GM12878 (cell line): ENCODE measurements at regions not wholly inside any gene's neighbourhood (a gene's known extent, or its start where the extent isn't known, plus 50 kb on each side); places are given as distances from the start of the nearest gene placed in this dataset.

Source experiments
- BACH1 ChIP-seq: fragments of 450-650 bp; IDR thresholded peaks from 2 replicates; pipeline ENCODE4 v1.6.1; 2017; ENCODE audit warnings: mild to moderate bottlenecking, borderline replicate concordance
- CREM ChIP-seq: IDR thresholded peaks from 2 replicates; pipeline ENCODE4 v1.6.1; 2014; ENCODE audit warnings: antibody characterized with exemption, low read depth
- ESRRA ChIP-seq: IDR thresholded peaks from 2 replicates; pipeline ENCODE4 v1.6.1; 2012; ENCODE audit warnings: mild to moderate bottlenecking, low read length, improper control_type of control experiment
- HCFC1 ChIP-seq: fragments of 150-350 bp; IDR thresholded peaks from 2 replicates; pipeline ENCODE4 v1.6.1; 2014; ENCODE audit warnings: low read length
- MYC ChIP-seq: IDR thresholded peaks from 2 replicates; pipeline ENCODE4 v1.6.1; 2011; ENCODE audit warnings: mild to moderate bottlenecking, low read length, moderate library complexity, inconsistent platforms; ENCODE audit not compliant: insufficient read depth, insufficient replicate concordance, insufficient read length, severe bottlenecking
- NFYB ChIP-seq: IDR thresholded peaks from 2 replicates; pipeline ENCODE4 v1.6.1; 2011; ENCODE audit warnings: low read depth, mild to moderate bottlenecking, low read length, improper control_type of control experiment, moderate library complexity; ENCODE audit not compliant: insufficient read depth
- POLR2AphosphoS5 ChIP-seq: IDR thresholded peaks from 2 replicates; pipeline ENCODE4 v1.6.1; 2011; ENCODE audit warnings: mild to moderate bottlenecking, low read length, inconsistent platforms
- SMAD1 ChIP-seq: fragments of 450-650 bp; IDR thresholded peaks from 2 replicates; pipeline ENCODE4 v1.6.1; 2018; ENCODE audit warnings: mild to moderate bottlenecking, low read depth; ENCODE audit not compliant: partially characterized antibody
- SP1 ChIP-seq: IDR thresholded peaks from one replicate; pipeline ENCODE4 v1.6.1; 2011; ENCODE audit warnings: low read depth, low read length
- SUZ12 ChIP-seq: fragments of 200-600 bp; sonication (generic); IDR thresholded peaks from one replicate; pipeline ENCODE4 v1.6.1; 2018; ENCODE audit warnings: antibody characterized with exemption, mild to moderate bottlenecking; ENCODE audit not compliant: unreplicated experiment
- TF ChIP-seq, protein P1 (sequence below), 3 experiments: IDR thresholded peaks in 2 of 3; conservative IDR thresholded peaks in 1 of 3; 2 replicates each; pipeline ENCODE4 v1.5.1; 2011; ENCODE audit warnings: low read depth in 3 of 3, low read length in 3 of 3, mild to moderate bottlenecking in 3 of 3, control low read depth in 2 of 3, moderate library complexity in 2 of 3, inconsistent platforms in 1 of 3, mixed read lengths in 1 of 3; ENCODE audit not compliant: control insufficient read depth in 2 of 3, insufficient read depth in 1 of 3; ENCODE audit errors: extremely low read depth in 1 of 3
- TF ChIP-seq, protein P2 (sequence below): IDR thresholded peaks from 2 replicates; pipeline ENCODE4 v1.6.1; 2012; ENCODE audit warnings: low read depth, low read length, improper control_type of control experiment

DNA sequence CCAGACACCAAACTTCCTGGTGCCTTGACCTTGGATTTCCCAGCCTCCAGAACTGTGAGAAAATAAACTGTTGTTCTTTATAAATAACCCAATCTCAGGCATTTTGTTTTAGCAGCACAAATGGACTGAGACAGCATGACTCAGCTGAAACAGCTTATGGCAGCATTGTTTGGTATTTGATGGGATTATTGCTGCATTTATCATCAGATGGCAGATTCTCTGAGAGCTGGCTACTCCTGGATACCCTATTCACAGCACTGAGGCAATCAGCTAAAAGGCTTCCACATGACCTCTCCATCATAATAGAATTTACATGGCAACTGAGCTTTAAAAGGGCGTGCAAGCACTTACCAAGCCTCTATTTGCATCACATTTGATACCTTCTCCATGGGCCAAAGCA is 623.1 kb upstream of the CPEB2 start:
- no peak for TF ChIP-seq SMAD1
- TF ChIP-seq BACH1: no peak
- TF ChIP-seq, protein P1, sequence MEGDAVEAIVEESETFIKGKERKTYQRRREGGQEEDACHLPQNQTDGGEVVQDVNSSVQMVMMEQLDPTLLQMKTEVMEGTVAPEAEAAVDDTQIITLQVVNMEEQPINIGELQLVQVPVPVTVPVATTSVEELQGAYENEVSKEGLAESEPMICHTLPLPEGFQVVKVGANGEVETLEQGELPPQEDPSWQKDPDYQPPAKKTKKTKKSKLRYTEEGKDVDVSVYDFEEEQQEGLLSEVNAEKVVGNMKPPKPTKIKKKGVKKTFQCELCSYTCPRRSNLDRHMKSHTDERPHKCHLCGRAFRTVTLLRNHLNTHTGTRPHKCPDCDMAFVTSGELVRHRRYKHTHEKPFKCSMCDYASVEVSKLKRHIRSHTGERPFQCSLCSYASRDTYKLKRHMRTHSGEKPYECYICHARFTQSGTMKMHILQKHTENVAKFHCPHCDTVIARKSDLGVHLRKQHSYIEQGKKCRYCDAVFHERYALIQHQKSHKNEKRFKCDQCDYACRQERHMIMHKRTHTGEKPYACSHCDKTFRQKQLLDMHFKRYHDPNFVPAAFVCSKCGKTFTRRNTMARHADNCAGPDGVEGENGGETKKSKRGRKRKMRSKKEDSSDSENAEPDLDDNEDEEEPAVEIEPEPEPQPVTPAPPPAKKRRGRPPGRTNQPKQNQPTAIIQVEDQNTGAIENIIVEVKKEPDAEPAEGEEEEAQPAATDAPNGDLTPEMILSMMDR (IDR thresholded peaks at IDR 0.05 in 2 of 3, conservative IDR thresholded peaks at IDR 0.05 in 1 of 3; ENCODE audit: control insufficient read depth in 2 of 3, extremely low read depth in 1 of 3, insufficient read depth in 1 of 3, low read depth in 3 of 3, low read length in 3 of 3): no peak
- TF ChIP-seq, protein P2, sequence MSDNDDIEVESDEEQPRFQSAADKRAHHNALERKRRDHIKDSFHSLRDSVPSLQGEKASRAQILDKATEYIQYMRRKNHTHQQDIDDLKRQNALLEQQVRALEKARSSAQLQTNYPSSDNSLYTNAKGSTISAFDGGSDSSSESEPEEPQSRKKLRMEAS: no peak
- no peak for TF ChIP-seq SP1
- TF ChIP-seq ESRRA: no peak
- TF ChIP-seq POLR2AphosphoS5: no peak
- TF ChIP-seq SUZ12: no peak
- no peak for TF ChIP-seq NFYB
- TF ChIP-seq HCFC1: no peak
- TF ChIP-seq MYC: no peak
- TF ChIP-seq CREM: no peak
